GM21528 (cell line): ENCODE measurements at regions not wholly inside any gene's neighbourhood (a gene's known extent, or its start where the extent isn't known, plus 50 kb on each side); places are given as distances from the start of the nearest gene placed in this dataset.
"Not testable (repeated sequence)": the region's sequence is repeated elsewhere in the genome, so short reads cannot be mapped to it uniquely, and the experiment has no call there.

Source experiments
- ATAC-seq: cut with Tn5 transposase; IDR thresholded peaks from one replicate; pipeline ENCODE4 v1.9.1; 2021; ENCODE audit warnings: mild to moderate bottlenecking, moderate library complexity; ENCODE audit not compliant: unreplicated experiment, low FRiP score

- no peak for ATAC-seq
These were observed 97.8 kb upstream of the SLC30A5 start for GRCh38 chr5:68995845-68996545.

DNA sequence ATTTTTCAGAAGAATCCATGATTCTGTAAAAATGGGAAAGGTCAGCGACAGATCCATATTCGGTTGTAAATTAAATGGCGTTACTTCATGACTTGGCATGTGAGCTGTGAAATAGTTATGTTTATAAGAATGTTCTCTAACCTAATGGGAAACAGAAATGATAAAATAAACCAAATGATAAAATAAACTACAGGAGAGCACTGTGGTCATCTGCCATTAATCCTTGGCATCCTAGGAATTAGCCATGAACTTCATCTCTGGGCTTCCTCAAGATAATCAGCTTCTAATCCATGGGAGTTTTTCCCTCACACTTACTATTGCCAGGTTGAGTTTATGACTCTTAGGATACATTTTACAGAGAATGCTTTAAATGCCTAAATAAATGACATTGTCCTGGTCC is 94.6 kb upstream of the SLC30A5 start:
- no peak for ATAC-seq

DNA sequence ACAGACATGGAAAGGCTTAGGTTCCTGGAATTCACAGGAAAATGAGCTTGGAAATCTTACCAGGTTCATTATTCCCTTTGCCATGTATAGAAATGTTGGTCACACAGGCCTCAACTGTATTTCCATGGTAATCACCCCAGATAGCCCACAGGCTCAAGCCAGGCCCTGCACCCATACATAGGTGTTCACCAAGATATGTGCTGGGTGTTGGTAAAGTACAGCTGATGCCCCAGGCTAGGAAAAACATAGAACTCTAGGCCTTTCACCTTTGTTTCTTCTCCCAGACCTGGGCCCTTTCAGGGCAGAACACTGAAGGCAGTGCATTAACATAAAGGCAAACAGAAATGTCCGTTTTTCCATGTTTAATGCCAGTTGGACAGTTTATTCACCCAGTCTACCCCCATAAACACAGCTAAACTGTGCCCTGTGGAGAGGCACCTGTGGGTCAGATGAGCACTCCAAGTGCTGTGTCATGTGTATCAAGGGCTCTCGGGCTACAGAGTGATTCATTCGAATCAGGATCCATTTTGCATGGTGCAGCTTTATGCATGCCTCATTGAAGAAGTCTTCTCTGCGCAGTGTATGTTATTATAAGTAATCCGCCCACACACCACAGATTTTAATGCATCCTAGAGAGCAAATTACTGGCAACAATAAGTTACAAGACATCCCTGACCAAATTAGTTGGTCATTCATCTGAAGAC is 93.4 kb upstream of the SLC30A5 start:
- ATAC-seq, result no peak

GRCh38 chr5:69000949-69001348 is 92.9 kb upstream of the SLC30A5 start:
- ATAC-seq, result no peak

- no peak for ATAC-seq
These were observed 92.2 kb upstream of the SLC30A5 start for GRCh38 chr5:69001627-69002026.

DNA sequence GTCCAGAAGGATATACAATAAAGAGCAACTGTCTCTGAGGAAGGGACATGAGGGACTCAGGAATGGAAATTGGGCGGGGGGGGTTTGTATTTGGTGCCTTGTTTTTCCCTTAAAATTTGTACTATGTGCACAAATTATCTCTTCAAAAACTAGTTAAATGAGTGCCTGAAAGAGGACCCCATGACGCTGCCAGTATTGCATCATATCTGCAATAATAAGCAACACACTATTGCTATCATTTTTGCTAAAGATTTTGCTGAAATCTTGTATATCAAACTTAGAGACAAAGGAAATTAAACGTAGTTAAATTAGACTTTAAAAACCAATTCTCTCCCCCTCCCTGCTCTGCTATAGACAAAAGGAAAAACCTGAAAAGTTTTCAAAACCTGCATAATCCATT is 89.7 kb upstream of the SLC30A5 start:
- ATAC-seq, result no peak

GRCh38 chr5:69004676-69005075 is 89.1 kb upstream of the SLC30A5 start:
- no peak for ATAC-seq

GRCh38 chr5:69006030-69006429 is 87.8 kb upstream of the SLC30A5 start:
- ATAC-seq, result no peak

DNA sequence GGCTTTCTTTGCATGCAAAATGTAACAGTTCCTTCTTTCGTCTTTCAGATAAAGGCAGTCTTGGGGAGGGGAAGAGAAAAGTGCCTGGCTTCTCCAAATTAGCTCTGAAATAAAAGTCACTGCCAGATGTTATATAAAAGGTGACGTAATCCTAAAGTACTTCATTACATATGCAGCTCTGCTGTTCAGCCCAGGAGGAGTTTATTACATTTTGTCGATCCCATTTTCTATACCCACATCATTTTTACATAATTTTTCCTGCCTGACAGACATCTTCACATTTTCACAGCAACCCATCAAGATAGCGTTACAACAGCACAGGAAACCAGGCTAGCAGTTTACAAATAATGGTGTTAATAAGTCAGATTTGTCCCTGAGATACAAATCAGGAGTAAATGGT is 86.7 kb upstream of the SLC30A5 start:
- ATAC-seq, result no peak

DNA sequence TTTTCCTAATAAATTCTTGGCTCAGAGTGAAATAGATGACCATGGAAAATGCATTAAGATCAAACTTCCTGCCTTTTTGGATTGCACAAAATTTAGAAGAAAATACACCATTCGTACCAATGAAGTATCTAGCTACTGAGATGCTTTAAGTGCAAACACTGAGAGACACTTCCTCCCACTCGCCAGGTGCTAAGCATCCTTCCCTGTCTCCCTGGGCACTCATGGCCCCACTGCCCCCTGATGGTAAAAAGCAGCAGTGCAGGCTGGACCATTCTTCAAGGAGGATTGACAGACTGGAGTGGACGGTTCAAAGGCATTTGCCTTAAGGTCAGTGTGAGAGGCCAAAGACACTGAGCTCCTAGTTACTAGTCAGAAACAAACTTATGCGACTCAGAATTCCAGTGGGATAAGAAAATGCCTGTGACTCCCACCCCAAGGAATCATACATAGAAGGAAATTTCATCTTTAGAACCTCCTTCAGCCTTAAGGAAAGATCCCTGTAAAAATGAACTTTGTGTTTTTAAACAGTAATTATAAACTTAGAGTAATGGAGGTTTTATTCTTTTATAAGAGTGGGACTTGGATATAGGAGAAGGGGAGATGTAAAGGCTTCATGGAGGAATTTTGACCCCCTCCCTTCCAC is 86.0 kb upstream of the SLC30A5 start:
- peak; percentile 86 for ATAC-seq

- ATAC-seq, result no peak
These were observed 83.3 kb upstream of the SLC30A5 start for GRCh38 chr5:69010476-69010875.

DNA sequence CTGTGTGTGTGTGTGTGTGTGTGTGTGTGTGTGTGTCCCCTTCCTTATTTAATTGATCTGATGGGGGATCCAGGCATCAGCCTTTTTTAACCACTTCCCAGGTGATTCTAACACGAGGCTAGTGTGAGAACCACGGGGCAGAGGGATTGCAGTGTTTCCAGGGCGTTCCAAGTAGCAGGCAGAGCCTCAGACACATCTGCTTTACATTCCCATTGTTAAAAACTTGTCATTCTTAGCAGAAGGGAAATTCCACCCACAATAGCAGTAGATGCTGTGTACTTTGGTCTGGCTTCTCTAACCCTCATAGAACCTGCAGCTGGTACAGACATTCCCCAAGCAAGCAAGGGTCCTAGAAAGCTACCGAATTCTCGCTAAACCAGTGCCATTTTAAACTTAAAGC is 81.9 kb upstream of the SLC30A5 start:
- no peak for ATAC-seq

DNA sequence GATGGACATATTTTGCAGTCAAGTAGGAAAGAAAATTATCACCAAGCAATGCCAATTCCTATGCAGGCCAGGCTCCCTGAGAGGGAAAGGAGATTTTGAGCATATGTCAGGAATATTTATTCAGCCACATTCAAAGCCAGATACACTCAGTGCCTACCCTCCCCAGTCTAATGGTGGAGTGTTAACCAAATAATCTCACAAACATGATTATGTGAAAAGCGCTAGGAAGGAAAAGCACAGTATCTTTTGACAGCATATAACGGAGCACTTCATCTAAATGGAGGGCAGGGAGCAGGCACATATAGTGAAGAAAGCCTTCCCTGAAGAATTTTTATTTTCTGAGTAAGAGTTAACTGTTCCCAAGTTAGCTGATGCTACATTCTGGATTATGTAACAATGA is 80.3 kb upstream of the SLC30A5 start:
- ATAC-seq, result no peak

GRCh38 chr5:69014007-69014406 is 79.8 kb upstream of the SLC30A5 start:
- ATAC-seq, result not testable (repeated sequence)

- no peak for ATAC-seq
These were observed 74.0 kb upstream of the SLC30A5 start for GRCh38 chr5:69019668-69020375.

GRCh38 chr5:69024241-69024651 is 69.6 kb upstream of the SLC30A5 start:
- no peak for ATAC-seq

GRCh38 chr5:69029292-69029691 is 64.5 kb upstream of the SLC30A5 start:
- no peak for ATAC-seq

DNA sequence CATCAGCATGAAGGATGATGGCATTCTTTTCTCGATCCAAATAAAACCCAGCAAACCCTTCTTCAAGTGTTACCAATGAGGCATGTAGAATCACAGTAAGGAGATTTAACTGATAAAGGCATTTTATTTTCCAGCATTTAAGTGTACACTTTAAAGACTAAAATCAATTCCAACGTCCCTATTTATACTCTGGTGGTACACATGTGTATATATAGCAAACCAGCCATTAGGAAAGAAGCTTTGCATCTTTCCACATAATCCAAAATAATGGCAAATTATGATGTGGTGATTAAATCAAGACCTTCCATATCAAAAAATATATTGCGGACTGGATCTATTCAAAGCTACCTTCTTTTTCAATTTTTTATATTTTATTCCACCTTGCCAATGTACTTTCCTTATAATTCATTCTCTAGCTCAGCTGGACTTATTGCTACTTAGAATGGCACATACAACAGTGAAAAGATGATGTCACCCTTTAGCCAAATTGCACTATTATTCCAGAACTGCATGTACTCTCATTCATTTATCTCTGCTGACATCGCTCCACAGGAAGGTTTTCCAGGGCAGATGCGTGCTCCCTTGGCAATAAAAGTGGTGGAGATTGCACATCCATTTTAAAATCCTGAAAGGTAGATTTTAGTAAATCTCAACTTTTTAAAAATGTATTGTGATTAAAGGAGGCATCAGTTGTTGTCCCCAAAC is 63.3 kb upstream of the SLC30A5 start:
- no peak for ATAC-seq

DNA sequence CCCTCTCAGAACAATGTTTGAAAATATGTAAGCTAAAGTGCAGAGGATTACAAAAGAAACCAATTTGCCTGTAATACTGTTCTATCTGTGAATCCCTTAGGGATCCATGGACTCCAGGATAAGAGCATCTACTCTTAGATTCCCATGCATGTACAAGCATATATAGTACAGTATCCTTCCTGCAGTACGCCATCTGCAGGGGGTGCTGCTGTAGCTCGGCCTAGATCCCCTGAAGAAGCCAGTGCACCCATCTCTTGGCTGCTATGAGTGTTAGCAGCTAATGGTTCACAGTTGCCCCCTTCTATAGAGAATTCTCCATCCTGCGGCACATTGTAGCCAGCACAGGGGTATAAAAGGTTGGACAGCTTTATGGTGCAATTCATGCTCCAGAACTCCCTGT is 61.8 kb upstream of the SLC30A5 start:
- no peak for ATAC-seq

DNA sequence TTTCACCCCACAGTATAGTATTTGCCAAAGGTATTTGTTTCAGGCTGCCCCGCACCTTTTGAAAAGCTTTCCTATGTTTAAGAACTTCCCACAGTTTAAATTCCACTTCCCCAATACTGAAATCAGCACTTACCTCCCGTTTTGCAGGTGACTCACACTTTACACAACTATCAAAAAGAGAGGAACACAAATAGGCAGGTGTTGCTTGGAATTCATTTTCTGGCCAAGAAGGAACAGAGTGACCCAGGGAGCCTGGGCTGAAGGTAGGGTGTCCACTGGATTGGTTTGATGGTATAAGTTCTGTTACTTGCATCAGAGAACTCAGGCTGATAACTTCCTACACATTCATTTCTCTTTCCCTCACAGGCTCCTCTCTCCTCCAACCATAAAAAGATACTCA is 60.1 kb upstream of the SLC30A5 start:
- ATAC-seq, result no peak

GRCh38 chr5:69034898-69035297 is 58.9 kb upstream of the SLC30A5 start:
- ATAC-seq, result no peak
